HG03439 (cell line): ENCODE measurements at regions not wholly inside any gene's neighbourhood (a gene's known extent, or its start where the extent isn't known, plus 50 kb on each side); places are given as distances from the start of the nearest gene placed in this dataset.
"Not testable (repeated sequence)": the region's sequence is repeated elsewhere in the genome, so short reads cannot be mapped to it uniquely, and the experiment has no call there.

Experiments
- ATAC-seq: cut with Tn5 transposase; IDR thresholded peaks from one replicate; pipeline ENCODE4 v1.9.1; 2021; ENCODE audit warnings: mild to moderate bottlenecking, moderate library complexity; ENCODE audit not compliant: unreplicated experiment

DNA sequence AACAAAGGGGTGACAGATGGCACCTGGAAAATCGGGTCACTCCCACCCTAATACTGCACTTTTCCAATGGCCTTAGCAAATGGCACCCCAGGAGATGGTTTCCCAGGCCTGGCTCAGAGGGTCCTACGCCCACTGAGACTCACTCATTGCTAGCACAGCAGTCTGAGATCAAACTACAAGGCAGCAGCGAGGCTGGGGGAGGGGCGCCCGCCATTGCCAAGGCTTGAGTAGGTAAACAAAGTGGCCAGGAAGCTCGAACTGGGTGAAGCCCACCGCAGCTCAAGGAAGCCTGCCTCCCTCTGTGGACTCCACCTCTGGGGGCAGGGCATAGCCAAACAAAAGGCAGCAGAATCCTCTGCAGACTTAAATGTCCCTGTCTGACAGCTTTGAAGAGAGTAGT, 467.2 kb downstream of the EPHA7 start:
- ATAC-seq: not testable (repeated sequence)

DNA sequence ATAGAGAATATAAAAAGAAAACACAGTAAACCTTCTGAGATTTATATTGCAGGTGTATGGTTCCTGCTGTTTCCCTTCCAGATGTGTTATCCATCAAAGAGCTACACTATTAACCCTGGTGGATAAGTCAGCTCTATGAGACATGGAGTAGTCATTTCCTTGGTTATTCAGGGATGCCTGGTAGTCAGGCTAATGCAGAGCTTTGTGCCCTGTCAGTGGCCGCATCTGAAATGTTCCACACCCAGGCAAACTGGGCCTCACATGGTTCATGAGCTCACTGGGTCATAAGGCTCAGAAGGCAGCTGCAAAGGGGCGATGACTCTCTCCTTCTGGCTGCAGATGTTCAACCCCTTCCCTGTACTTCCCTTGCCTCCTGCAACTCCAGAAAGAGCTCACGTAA, 473.6 kb downstream of the EPHA7 start:
- no peak for ATAC-seq

DNA sequence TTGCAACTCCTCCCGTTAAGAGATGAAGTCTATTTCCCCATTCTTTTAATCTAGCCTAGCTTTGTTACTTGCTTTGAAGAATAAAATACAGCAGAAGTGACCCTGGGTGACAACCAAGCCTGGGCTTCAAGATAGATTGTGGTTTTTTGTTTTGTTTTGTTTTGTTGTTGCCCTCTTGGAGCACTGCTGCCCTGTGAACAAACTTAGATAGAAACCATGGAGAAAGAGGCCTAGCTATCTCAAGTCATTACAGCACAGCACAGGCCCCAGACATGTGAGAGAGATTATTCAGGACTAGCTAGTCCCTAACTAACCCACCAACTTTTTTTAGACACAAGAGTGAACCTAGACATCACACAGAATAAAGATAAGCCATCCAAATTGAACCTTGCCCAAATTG, 475.2 kb downstream of the EPHA7 start:
- ATAC-seq: no peak

DNA sequence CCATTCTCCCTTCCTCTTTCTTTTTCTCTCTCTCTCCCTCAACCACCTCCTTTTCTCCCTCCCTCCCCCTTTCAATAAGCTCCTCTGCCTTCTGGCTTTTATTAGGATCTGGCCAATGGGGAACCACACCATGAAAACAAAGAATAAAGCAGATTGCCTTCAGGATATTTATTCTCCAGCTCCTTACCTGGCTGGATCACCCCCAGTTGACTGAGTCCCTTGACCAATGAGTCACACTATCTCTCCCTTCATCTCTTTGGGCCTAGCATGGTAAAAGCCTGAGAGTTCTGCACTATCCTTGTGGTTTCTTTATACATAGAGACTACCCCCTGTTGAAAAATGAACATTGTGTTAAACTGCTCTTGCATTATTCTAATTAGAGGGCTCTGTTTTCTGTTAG, 476.8 kb downstream of the EPHA7 start:
- no peak for ATAC-seq

DNA sequence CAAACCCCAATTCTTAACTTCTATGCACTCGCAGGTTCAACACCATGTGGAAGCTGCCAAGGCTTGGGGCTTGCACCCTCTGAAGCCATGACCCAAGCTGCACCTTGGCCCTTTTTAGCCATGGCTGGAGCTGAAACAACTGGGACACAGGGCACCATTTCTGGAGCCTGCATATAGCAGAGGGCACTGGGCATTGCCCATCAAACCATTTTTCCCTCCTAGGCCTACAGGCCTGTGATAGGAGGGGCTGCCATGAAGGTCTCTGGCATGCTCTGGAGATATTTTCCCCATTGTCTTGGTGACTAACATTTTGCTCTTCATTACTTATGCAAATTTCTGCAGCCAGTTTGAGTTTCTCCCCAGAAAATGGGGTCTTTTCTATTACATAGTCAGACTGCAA, 484.7 kb downstream of the EPHA7 start:
- ATAC-seq: no peak

DNA sequence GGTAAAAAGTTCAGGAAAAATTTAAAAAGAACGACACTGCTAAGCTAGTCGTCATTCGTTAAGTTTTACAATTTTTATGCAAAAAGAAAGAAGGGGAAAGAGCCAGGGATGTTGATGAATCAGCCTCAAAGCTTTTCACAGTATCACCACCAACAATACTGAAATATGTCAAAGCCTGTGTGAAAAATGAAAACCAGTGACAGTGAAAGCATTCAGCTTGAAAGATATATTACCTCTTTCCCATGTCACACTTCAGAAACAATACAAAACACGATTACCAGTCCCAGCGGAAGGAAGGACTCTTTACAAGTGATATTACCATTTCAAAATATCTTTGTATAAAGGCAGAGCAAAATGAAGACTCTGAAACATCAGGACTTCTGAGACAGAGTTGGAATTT, 489.2 kb downstream of the EPHA7 start:
- no peak for ATAC-seq

GRCh38 chr6:92922216-92922806, 497.0 kb downstream of the EPHA7 start:
- no peak for ATAC-seq

DNA sequence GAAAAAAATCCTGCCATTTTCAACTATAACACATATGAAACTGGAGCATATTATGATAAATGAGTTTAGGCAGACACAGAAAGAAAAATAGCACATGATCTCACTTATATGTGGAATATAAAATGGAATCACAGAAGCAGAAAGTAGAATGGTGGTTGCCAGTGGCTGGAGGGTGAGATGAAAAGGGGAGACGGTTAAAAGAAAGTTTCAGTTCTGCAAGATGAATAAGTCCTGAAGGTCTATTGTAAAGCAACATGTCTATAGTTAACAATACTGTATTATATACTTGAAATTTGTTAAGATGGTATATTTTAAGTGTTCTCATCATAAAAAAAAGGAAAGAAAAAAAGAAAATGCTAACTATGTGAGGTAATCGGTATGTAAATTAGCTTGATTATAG, 503.9 kb downstream of the EPHA7 start:
- no peak for ATAC-seq

GRCh38 chr6:92911301-92911700, 508.1 kb downstream of the EPHA7 start:
- no peak for ATAC-seq

DNA sequence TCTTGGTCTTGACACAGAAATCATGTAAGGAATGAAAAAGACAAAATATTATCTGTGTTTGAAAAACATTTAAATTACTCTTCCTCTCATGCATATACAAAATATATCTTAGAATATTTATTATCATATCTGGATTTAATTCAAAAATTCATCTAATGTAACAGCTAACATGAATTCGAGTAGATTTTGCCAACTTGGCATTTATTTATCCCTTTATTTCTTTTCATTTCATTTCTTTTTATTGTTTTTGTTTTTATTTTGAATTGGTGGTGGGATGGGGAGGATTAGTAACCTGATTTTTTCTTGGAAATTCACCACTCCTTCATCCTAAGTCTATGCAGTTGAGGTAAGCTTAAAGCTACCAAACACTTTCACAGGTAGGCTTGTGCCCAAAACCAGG, 508.7 kb downstream of the EPHA7 start:
- ATAC-seq: no peak

GRCh38 chr6:92906385-92906784, 513.0 kb downstream of the EPHA7 start:
- ATAC-seq: no peak

GRCh38 chr6:92893741-92894140, 525.6 kb downstream of the EPHA7 start:
- ATAC-seq: no peak

DNA sequence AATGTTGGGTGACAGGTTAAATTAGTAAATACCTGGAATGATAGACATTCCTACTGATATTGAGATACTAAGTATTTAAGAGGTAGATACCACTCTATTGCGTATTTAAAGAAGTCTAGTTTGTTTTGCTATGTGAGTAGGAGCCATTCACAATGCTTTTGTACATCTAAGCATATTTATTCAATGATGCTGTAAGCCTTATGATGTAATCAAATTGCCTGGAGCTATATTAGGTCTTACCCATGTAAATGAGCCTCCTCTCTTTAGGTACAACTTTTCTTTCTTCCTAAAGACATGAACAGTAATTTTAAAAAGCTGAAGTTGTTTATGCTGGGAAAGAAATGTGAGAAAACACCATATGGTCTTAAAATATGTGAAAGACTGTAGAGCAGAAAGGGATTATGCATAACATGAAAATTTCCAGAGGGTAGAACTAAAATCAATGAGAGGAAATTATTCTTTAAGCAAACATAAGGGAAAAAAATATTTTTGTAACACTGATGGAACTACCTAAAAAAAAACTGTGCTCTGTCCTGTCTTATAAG, 526.7 kb downstream of the EPHA7 start:
- ATAC-seq: no peak

- no peak for ATAC-seq
Measured at GRCh38 chr6:92888316-92888715, 531.0 kb downstream of the EPHA7 start.

DNA sequence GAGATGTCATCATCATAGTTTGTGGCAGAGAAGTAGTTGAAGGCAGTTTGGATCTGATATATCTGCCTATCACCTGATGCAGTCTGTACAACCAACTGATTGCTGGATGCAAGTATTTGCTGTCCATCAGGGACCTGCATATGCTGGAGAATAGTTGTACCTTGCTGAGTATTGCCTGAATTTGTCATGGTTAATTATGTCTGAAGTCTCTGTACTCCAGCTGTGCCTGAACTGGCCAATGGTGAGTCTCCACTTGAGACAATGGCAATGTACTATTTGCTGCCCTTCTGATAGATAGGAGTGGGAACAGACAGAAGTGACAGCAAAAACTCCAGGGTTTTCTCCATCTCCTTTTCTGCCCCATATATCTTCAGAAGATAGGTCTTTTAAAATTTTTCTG, 531.5 kb downstream of the EPHA7 start:
- no peak for ATAC-seq

GRCh38 chr6:92879526-92879925, 539.8 kb downstream of the EPHA7 start:
- no peak for ATAC-seq

DNA sequence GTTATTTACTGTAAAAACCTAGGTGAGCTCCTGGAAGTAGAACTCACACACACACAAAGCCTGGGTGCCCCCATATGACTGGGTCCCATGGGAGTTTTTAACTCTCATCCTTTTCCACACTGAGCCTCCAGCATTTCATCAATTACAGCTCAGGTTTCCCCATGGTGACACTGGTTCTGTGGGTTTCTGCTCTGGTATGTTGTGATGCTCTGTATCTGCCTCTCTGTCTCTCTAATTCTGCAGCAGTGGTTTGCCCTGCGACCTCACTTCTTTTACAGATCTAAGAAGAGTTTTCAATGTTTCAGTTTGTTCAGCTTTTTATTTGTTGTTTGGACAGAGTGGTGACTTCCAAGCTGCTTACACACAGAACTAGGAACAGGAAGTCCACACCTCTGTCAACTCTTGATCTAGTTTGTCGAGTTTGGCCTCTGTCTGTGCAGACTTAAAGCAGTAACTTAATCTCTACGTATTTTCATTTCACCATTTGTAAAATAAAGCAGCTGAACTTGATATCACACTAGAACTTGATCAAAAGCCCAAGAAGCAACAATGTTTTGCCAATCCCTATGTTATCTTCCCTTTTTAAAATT, 554.3 kb downstream of the EPHA7 start:
- no peak for ATAC-seq

DNA sequence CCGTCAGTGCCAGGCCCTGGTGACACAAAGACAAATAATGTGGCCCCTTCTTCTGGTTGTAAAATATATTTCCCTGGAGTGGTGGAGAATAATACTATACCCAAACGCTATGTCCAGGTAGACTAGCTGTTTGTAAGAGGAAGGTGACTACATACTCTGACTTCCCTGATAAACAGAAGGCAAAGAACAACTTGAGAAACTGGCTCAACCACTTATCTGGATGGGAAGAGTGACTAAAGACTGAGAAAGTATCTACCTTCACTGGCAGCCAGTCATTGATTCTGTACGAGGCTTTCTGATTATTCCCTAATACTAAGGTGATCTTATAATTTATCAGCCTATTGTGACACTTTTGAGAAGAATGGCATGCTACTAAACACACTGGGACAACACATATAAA, 569.7 kb downstream of the EPHA7 start:
- no peak for ATAC-seq

DNA sequence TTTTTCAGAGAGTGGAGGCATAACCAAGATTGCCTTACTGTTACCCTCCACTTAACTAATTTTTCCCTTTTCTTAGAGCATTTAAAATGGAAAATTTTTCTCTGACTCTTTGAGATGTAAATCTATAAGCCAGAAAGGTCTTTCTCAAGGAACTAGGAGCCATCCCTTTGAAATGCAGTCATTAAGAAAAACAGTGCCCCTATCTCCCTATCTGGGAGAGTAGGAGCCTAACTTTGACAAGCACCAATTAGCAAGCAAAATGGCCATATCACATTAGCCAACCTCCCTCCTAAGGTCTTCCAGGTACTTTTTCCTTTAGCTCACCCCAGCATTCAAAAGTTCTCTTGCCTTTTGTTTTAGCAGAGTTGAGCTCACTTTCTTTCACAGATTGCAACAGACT, 570.5 kb downstream of the EPHA7 start:
- ATAC-seq: no peak

GRCh38 chr6:92848459-92848858, 570.9 kb downstream of the EPHA7 start:
- ATAC-seq: no peak

DNA sequence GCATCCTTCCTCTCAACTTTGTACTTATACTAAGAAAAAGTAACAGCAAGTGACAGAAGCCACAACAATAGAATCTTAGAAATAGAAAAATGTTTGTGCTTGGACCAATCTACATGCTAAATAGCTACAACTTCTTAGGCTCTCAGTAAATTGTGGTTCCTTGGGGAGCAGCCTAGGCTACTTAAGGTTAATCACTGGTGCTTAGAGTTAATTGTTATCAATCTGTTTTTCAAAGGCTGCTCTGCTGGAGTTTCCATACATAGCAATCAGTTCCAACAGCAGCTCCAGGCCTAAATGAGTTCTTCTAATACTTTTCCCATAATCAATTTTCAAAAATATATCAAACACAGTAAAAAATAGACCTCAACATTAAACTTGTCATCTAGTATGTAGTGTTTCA, 571.4 kb downstream of the EPHA7 start:
- ATAC-seq: no peak

GRCh38 chr6:92840246-92840930, 579.0 kb downstream of the EPHA7 start:
- no peak for ATAC-seq
